ENCODE measurements at regions not wholly inside any gene's neighbourhood (a gene's known extent, or its start where the extent isn't known, plus 50 kb on each side); places are given as distances from the start of the nearest gene placed in this dataset.

GRCh38 chr4:175947117-175947722 lies 118.4 kb upstream of the WDR17 start:
- peak; percentile 36 for DNase-seq (ENCODE audit: low read depth)

GRCh38 chr4:175951794-175952193 lies 113.8 kb upstream of the WDR17 start:
- DNase-seq (ENCODE audit: low read depth) = no peak

GRCh38 chr4:175953116-175953515 lies 112.5 kb upstream of the WDR17 start:
- DNase-seq (ENCODE audit: low read depth) = no peak

GRCh38 chr4:175953960-175954521 lies 111.6 kb upstream of the WDR17 start:
- peak; percentile 3 for DNase-seq (ENCODE audit: low read depth)

- DNase-seq (ENCODE audit: low read depth) = no peak
Observed at GRCh38 chr4:175954685-175955084, 111.0 kb upstream of the WDR17 start.

- DNase-seq (ENCODE audit: low read depth) = no peak
Observed at GRCh38 chr4:175961604-175962003, 104.0 kb upstream of the WDR17 start.

GRCh38 chr4:175970072-175970471 lies 95.6 kb upstream of the WDR17 start:
- no peak for DNase-seq (ENCODE audit: low read depth)

- no peak for DNase-seq (ENCODE audit: low read depth)
Observed at GRCh38 chr4:175970724-175971123, 94.9 kb upstream of the WDR17 start.

GRCh38 chr4:175971388-175972179 lies 94.1 kb upstream of the WDR17 start:
- no peak for DNase-seq (ENCODE audit: low read depth)

GRCh38 chr4:175973027-175973923 lies 92.4 kb upstream of the WDR17 start:
- DNase-seq (ENCODE audit: low read depth) = no peak

- no peak for DNase-seq (ENCODE audit: low read depth)
Observed at GRCh38 chr4:175983636-175984035, 82.0 kb upstream of the WDR17 start.

- DNase-seq (ENCODE audit: low read depth) = no peak
Observed at GRCh38 chr4:175986668-175987067, 79.0 kb upstream of the WDR17 start.

GRCh38 chr4:175988511-175988910 lies 77.1 kb upstream of the WDR17 start:
- no peak for DNase-seq (ENCODE audit: low read depth)

GRCh38 chr4:175996206-175996605 lies 69.4 kb upstream of the WDR17 start:
- DNase-seq (ENCODE audit: low read depth) = no peak

GRCh38 chr4:175997291-175997690 lies 68.3 kb upstream of the WDR17 start:
- no peak for DNase-seq (ENCODE audit: low read depth)

GRCh38 chr4:175998782-175999181 lies 66.9 kb upstream of the WDR17 start:
- DNase-seq (ENCODE audit: low read depth) = no peak

- no peak for DNase-seq (ENCODE audit: low read depth)
Observed at GRCh38 chr4:175999944-176000343, 65.7 kb upstream of the WDR17 start.

GRCh38 chr4:176001151-176002006 lies 64.3 kb upstream of the WDR17 start:
- peak; percentile 18 for DNase-seq (ENCODE audit: low read depth)

- peak; percentile 15 for DNase-seq (ENCODE audit: low read depth)
Observed at GRCh38 chr4:176002007-176002613, 63.5 kb upstream of the WDR17 start.

- DNase-seq (ENCODE audit: low read depth) = no peak
Observed at GRCh38 chr4:176005766-176006165, 59.9 kb upstream of the WDR17 start.

- DNase-seq (ENCODE audit: low read depth) = no peak
Observed at GRCh38 chr4:176009254-176009653, 56.4 kb upstream of the WDR17 start.

All from EH (cell line).